ENCODE measurements at regions not wholly inside any gene's neighbourhood (a gene's known extent, or its start where the extent isn't known, plus 50 kb on each side); places are given as distances from the start of the nearest gene placed in this dataset.

GRCh38 chr12:127810041-127810440 lies 456.9 kb upstream of the TMEM132C start:
- no peak for TF ChIP-seq CTCF (IDR thresholded peaks at IDR 0.05)
- TF ChIP-seq EZH2 (IDR thresholded peaks at IDR 0.05; ENCODE audit: borderline replicate concordance, insufficient read depth, low read depth, low read length, poor library complexity, severe bottlenecking), result no peak

Measured in B cell (primary cell).